ENCODE measurements at regions not wholly inside any gene's neighbourhood (a gene's known extent, or its start where the extent isn't known, plus 50 kb on each side); places are given as distances from the start of the nearest gene placed in this dataset.
"Not testable (repeated sequence)": the region's sequence is repeated elsewhere in the genome, so short reads cannot be mapped to it uniquely, and the experiment has no call there.

GRCh38 chrX:6990552-6991193 lies 156.8 kb upstream of the STS start:
- WGBS, result 84% methylated on average over 10 of the region's 10 CpGs
- Histone ChIP-seq H3K9me3 (ENCODE audit: control insufficient read depth, low read length) (no peaks in the 10 kb centered on the region), H3K27me3 (ENCODE audit: control insufficient read depth, insufficient read depth) (no peaks in the 10 kb centered on the region), H3K4me1 (ENCODE audit: control insufficient read depth, insufficient read depth, low read length) (no peaks in the 10 kb centered on the region), H3K4me3 (ENCODE audit: low read length) (no peak overlapping the region), H3K27ac (ENCODE audit: low read length) (no peak overlapping the region)
- DNase-seq, result no peak
- ATAC-seq, result no peak
- intact Hi-C loops (cut with DNase I), result no loop called here

- WGBS, result 75% methylated on average over 6 of the region's 6 CpGs
- Histone ChIP-seq H3K27me3 (ENCODE audit: control insufficient read depth, insufficient read depth) (no peaks in the 10 kb centered on the region), H3K4me3 (ENCODE audit: low read length) (no peak overlapping the region), H3K9me3 (ENCODE audit: control insufficient read depth, low read length) (no peaks in the 10 kb centered on the region), H3K4me1 (ENCODE audit: control insufficient read depth, insufficient read depth, low read length) (no peaks in the 10 kb centered on the region), H3K27ac (ENCODE audit: low read length) (no peak overlapping the region)
- ATAC-seq (no peak), DNase-seq (no peak)
- intact Hi-C loops (cut with DNase I), result no loop called here
Measured at GRCh38 chrX:6989858-6990257, 157.7 kb upstream of the STS start.

GRCh38 chrX:6988694-6989093 lies 158.8 kb upstream of the STS start:
- H3K4me3 ChIP-seq (ENCODE audit: low read length); H3K27ac ChIP-seq (ENCODE audit: low read length); intact Hi-C loops (cut with DNase I); H3K9me3 ChIP-seq (ENCODE audit: control insufficient read depth, low read length); DNase-seq; H3K27me3 ChIP-seq (ENCODE audit: control insufficient read depth, insufficient read depth); H3K4me1 ChIP-seq (ENCODE audit: control insufficient read depth, insufficient read depth, low read length); ATAC-seq: not testable (repeated sequence)
- 85% methylated on average over 2 of the region's 2 CpGs for WGBS

DNA sequence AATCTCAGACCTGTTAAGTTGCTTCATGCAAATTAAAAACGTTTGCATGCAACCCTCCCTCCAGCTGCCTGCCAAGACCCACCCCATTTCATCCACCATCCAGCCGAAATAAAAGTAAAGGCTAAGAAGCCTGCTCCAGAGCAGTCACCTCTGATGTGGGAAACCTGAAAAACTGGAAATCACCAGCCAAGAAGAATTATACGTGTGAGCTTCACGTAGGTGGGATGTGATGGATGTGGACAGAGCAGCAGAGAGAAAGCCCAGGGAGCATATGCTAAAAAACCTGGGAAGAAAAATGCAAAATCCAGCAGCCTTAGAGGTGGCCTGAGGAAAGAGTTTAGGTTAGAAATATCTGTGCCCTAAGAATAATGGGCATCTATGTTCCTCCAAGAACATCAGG lies 160.6 kb upstream of the STS start:
- H3K9me3 ChIP-seq (ENCODE audit: control insufficient read depth, low read length), result no peaks in the 10 kb centered on the region
- no peak for DNase-seq
- H3K27ac ChIP-seq (ENCODE audit: low read length), result no peak overlapping the region
- H3K27me3 ChIP-seq (ENCODE audit: control insufficient read depth, insufficient read depth), result no peaks in the 10 kb centered on the region
- H3K4me1 ChIP-seq (ENCODE audit: control insufficient read depth, insufficient read depth, low read length), result no peaks in the 10 kb centered on the region
- 50% methylated on average over 4 of the region's 4 CpGs for WGBS
- intact Hi-C loops (cut with DNase I), result no loop called here
- ATAC-seq, result no peak
- no peak overlapping the region for H3K4me3 ChIP-seq (ENCODE audit: low read length)

GRCh38 chrX:6985537-6985936 lies 162.0 kb upstream of the STS start:
- intact Hi-C loops (cut with DNase I), result no loop called here

GRCh38 chrX:6983207-6983955 lies 164.1 kb upstream of the STS start:
- H3K4me1 ChIP-seq (ENCODE audit: control insufficient read depth, insufficient read depth, low read length), result no peaks in the 10 kb centered on the region
- no peaks in the 10 kb centered on the region for H3K27me3 ChIP-seq (ENCODE audit: control insufficient read depth, insufficient read depth)
- H3K4me3 ChIP-seq (ENCODE audit: low read length), result no peak overlapping the region
- WGBS, result 80% methylated on average over 11 of the region's 11 CpGs
- no peak for ATAC-seq
- DNase-seq, result no peak
- no peaks in the 10 kb centered on the region for H3K9me3 ChIP-seq (ENCODE audit: control insufficient read depth, low read length)
- H3K27ac ChIP-seq (ENCODE audit: low read length), result no peak overlapping the region
- intact Hi-C loops (cut with DNase I), result no loop called here

More at GRCh38 chrX:6985537-6985936, 162.0 kb upstream of the STS start:
- Histone ChIP-seq H3K9me3 (ENCODE audit: control insufficient read depth, low read length) (no peaks in the 10 kb centered on the region), H3K27me3 (ENCODE audit: control insufficient read depth, insufficient read depth) (no peaks in the 10 kb centered on the region), H3K4me3 (ENCODE audit: low read length) (no peak overlapping the region), H3K4me1 (ENCODE audit: control insufficient read depth, insufficient read depth, low read length) (no peaks in the 10 kb centered on the region), H3K27ac (ENCODE audit: low read length) (no peak overlapping the region)
- 92% methylated on average over 7 of the region's 7 CpGs for WGBS
- DNase-seq (no peak), ATAC-seq (no peak)

DNA sequence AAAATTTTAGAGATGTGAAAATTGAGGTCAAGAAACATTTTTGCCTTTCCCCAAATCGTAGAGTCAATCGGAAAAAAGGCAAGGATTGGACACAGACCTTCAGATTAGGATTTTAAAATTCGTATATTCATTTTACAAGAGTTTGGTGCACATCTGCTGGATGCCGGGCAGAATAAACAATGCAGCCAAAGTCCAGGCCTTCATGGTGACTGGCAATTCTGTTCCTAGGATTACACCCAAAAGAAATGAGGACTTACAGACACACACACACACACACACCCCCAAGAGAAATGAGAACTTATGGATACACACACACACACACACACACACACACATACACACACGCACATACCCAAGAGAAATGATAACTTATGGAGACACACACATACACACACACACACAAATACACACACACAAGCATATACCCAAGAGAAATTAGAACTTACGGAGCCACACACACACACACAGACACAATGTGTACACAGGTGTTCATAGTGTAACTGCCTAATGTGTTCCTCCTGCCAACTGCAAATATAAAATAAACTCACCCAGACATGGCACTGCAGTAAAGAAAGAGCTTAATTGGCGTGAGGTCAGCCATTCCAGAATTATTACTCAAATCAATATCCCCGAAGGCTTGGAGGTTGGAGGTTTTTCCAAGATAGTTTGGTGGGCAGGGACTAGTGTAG lies 165.7 kb upstream of the STS start:
- intact Hi-C loops (cut with DNase I), result no loop called here
- Histone ChIP-seq H3K27me3 (ENCODE audit: control insufficient read depth, insufficient read depth) (no peaks in the 10 kb centered on the region), H3K4me1 (ENCODE audit: control insufficient read depth, insufficient read depth, low read length) (no peaks in the 10 kb centered on the region), H3K27ac (ENCODE audit: low read length) (no peak overlapping the region), H3K4me3 (ENCODE audit: low read length) (no peak overlapping the region), H3K9me3 (ENCODE audit: control insufficient read depth, low read length) (no peaks in the 10 kb centered on the region)
- WGBS, result 87% methylated on average over 8 of the region's 8 CpGs
- ATAC-seq, result no peak
- no peak for DNase-seq

DNA sequence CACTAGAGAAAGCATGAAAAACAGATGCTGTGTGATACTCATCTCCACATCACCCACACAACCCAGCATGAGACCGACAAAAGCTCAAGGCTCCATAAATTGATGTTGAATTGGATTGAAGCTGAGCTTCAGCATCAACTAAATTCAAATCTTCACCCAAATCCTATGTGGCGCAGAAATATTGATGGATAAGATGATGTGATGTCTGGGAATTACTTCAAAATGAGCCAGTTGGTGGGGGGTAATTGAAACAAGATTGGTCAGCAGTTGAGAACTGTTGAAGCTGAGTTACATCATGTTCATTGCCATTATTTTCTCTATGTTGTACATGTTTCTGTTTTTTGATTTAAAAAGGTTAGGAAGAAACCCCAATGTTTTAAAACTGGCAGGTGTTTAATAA lies 166.5 kb upstream of the STS start:
- Histone ChIP-seq H3K27me3 (ENCODE audit: control insufficient read depth, insufficient read depth) (no peaks in the 10 kb centered on the region), H3K4me1 (ENCODE audit: control insufficient read depth, insufficient read depth, low read length) (no peaks in the 10 kb centered on the region), H3K27ac (ENCODE audit: low read length) (no peak overlapping the region), H3K4me3 (ENCODE audit: low read length) (no peak overlapping the region), H3K9me3 (ENCODE audit: control insufficient read depth, low read length) (no peaks in the 10 kb centered on the region)
- 94% methylated on average over 2 of the region's 2 CpGs for WGBS
- intact Hi-C loops (cut with DNase I), result no loop called here
- ATAC-seq (no peak), DNase-seq (no peak)

GRCh38 chrX:6968231-6968630 lies 179.3 kb upstream of the STS start:
- H3K9me3 ChIP-seq (ENCODE audit: control insufficient read depth, low read length), result no peaks in the 10 kb centered on the region
- 77% methylated on average over 6 of the region's 6 CpGs for WGBS
- no peak for DNase-seq
- no peaks in the 10 kb centered on the region for H3K4me1 ChIP-seq (ENCODE audit: control insufficient read depth, insufficient read depth, low read length)
- intact Hi-C loops (cut with DNase I), result no loop called here
- no peak for ATAC-seq
- H3K27ac ChIP-seq (ENCODE audit: low read length), result no peak overlapping the region
- H3K4me3 ChIP-seq (ENCODE audit: low read length), result no peak overlapping the region
- H3K27me3 ChIP-seq (ENCODE audit: control insufficient read depth, insufficient read depth), result no peaks in the 10 kb centered on the region

DNA sequence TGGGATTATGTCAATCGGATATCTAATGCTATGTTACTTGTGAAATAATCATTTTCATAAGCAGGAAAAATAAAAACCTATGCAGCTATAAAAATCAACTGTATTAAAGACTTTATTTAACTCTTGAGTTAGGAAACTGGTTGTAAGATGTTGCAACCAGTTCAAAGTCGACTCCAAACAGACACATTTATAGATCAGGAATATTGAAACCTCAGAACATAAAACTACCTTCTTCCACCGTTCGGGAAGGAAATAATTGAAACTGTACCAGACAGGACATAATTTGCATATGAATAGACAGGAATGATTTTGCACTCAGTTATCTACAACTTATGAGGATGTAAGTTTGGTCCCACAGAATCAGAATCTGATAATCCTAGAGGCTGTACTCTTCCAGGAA lies 181.8 kb upstream of the STS start:
- intact Hi-C loops (cut with DNase I), result no loop called here
- H3K27ac ChIP-seq (ENCODE audit: low read length), result no peak overlapping the region
- no peaks in the 10 kb centered on the region for H3K4me1 ChIP-seq (ENCODE audit: control insufficient read depth, insufficient read depth, low read length)
- 82% methylated on average over 4 of the region's 4 CpGs for WGBS
- DNase-seq (no peak), ATAC-seq (no peak)
- no peaks in the 10 kb centered on the region for H3K9me3 ChIP-seq (ENCODE audit: control insufficient read depth, low read length)
- H3K4me3 ChIP-seq (ENCODE audit: low read length), result no peak overlapping the region
- H3K27me3 ChIP-seq (ENCODE audit: control insufficient read depth, insufficient read depth), result no peaks in the 10 kb centered on the region

GRCh38 chrX:6962006-6962355 lies 185.5 kb upstream of the STS start:
- ATAC-seq, result no peak
- no peaks in the 10 kb centered on the region for H3K27me3 ChIP-seq (ENCODE audit: control insufficient read depth, insufficient read depth)
- 89% methylated on average over 2 of the region's 2 CpGs for WGBS
- no peak for DNase-seq
- no peak overlapping the region for H3K4me3 ChIP-seq (ENCODE audit: low read length)
- H3K4me1 ChIP-seq (ENCODE audit: control insufficient read depth, insufficient read depth, low read length), result no peaks in the 10 kb centered on the region
- no peaks in the 10 kb centered on the region for H3K9me3 ChIP-seq (ENCODE audit: control insufficient read depth, low read length)
- intact Hi-C loops (cut with DNase I), result no loop called here
- no peak overlapping the region for H3K27ac ChIP-seq (ENCODE audit: low read length)
